Kidney (tissue), 13 donors: ENCODE measurements at regions not wholly inside any gene's neighbourhood (a gene's known extent, or its start where the extent isn't known, plus 50 kb on each side); places are given as distances from the start of the nearest gene placed in this dataset.

Source experiments
- DNase-seq, 5 donors: peaks; one replicate each; pipeline ENCODE4 v3.0.0-alpha.2; 2013 to 2020
- FAIRE-seq: peaks from 2 replicates; lab custom pipeline; 2012; peaks lifted over from hg19 to GRCh38; lab: Jason Lieb, UNC
- H3K27ac ChIP-seq, 2 donors: one replicate each; pipeline ENCODE4 v1.7.0; 2013; ENCODE audit warnings: low read depth in 2 of 2, low read length in 2 of 2, inconsistent platforms in 1 of 2
- H3K27me3 ChIP-seq: one replicate; pipeline ENCODE4 v1.7.1; 2013; ENCODE audit warnings: low read length, inconsistent platforms; ENCODE audit not compliant: control insufficient read depth, insufficient read depth
- H3K36me3 ChIP-seq, 3 donors: one replicate each; pipeline versions ENCODE4 v1.7.0 to v1.7.1; 2013; ENCODE audit warnings: low read length in 3 of 3, control low read depth in 1 of 3, inconsistent platforms in 1 of 3; ENCODE audit not compliant: insufficient read depth in 3 of 3, control insufficient read depth in 2 of 3
- H3K4me1 ChIP-seq, 3 donors: one replicate each; pipeline versions ENCODE4 v1.7.0 to v1.7.1; 2013; ENCODE audit warnings: low read length in 3 of 3, inconsistent platforms in 1 of 3, low read depth in 1 of 3; ENCODE audit not compliant: control insufficient read depth in 2 of 3, insufficient read depth in 2 of 3
- H3K4me3 ChIP-seq, 3 donors: one replicate each; pipeline versions ENCODE4 v1.7.0 to v1.8.1; 2013; ENCODE audit warnings: low read length in 3 of 3, control low read depth in 1 of 3, inconsistent platforms in 1 of 3
- H3K9ac ChIP-seq, 3 donors: one replicate each; pipeline versions ENCODE4 v1.7.0 to v1.7.1; 2013; ENCODE audit warnings: low read length in 3 of 3, control low read depth in 1 of 3, inconsistent platforms in 1 of 3
- H3K9me3 ChIP-seq, 3 donors: one replicate each; pipeline versions ENCODE4 v1.7.0 to v1.7.1; 2013; ENCODE audit warnings: low read length in 3 of 3, control low read depth in 1 of 3, inconsistent platforms in 1 of 3; ENCODE audit not compliant: control insufficient read depth in 2 of 3, insufficient read depth in 1 of 3
- intact Hi-C: fragments of 100-400 bp; cut with DNase I; formaldehyde crosslinking; loops from one replicate; pipeline ENCODE4 v1.11.1; 2022
- TF ChIP-seq, protein P1 (sequence below): IDR thresholded peaks from 3 replicates; pipeline ENCODE4 v1.5.1; 2012; ENCODE audit warnings: mild to moderate bottlenecking, moderate library complexity, borderline replicate concordance; ENCODE audit not compliant: insufficient read depth; ENCODE audit errors: extremely low read depth
- donor health status: control.
- donor health status: control.
- donor health status: control.
- donor health status: control.
- donor health status: control.
- donor health status: DM: yes; HTN: yes; CAD: no.
- donor health status: Normal renal cell carcinoma (clear cell type).

DNA sequence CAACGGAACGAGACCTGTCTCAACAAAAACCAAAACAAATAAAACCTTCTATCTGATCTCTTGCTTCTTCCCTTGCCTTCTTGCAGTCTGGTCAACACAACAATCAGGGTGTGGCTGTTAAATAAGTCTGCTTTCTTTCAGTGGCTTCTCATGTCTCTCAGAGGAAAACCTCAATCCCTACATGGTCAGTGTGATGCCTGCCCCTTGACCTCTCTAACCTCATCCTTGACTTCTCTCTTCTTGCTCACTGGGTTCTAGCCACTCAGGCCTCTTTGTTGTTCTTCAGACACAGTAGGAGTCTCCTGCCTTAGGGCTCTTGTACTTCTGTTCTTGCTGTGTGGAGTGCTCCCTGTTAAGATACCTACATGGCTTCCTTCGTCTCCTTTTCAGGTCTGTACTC is 220.4 kb downstream of the SDHAF3 start:
- intact Hi-C loops: no loop called here
- DNase-seq (no peak), FAIRE-seq (no peak)
- H3K4me3 ChIP-seq: no peak overlapping the region
- no peaks in the 10 kb centered on the region for H3K4me1 ChIP-seq
- TF ChIP-seq, protein P1, sequence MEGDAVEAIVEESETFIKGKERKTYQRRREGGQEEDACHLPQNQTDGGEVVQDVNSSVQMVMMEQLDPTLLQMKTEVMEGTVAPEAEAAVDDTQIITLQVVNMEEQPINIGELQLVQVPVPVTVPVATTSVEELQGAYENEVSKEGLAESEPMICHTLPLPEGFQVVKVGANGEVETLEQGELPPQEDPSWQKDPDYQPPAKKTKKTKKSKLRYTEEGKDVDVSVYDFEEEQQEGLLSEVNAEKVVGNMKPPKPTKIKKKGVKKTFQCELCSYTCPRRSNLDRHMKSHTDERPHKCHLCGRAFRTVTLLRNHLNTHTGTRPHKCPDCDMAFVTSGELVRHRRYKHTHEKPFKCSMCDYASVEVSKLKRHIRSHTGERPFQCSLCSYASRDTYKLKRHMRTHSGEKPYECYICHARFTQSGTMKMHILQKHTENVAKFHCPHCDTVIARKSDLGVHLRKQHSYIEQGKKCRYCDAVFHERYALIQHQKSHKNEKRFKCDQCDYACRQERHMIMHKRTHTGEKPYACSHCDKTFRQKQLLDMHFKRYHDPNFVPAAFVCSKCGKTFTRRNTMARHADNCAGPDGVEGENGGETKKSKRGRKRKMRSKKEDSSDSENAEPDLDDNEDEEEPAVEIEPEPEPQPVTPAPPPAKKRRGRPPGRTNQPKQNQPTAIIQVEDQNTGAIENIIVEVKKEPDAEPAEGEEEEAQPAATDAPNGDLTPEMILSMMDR: no peak
- no peak overlapping the region for H3K27ac ChIP-seq
- H3K27me3 ChIP-seq: no peaks in the 10 kb centered on the region
- H3K36me3 ChIP-seq: no peaks in the 10 kb centered on the region
- no peak overlapping the region for H3K9ac ChIP-seq
- H3K9me3 ChIP-seq: no peaks in the 10 kb centered on the region

- DNase-seq: no peak
Observed at GRCh38 chr7:97342512-97342911, 225.0 kb downstream of the SDHAF3 start.

DNA sequence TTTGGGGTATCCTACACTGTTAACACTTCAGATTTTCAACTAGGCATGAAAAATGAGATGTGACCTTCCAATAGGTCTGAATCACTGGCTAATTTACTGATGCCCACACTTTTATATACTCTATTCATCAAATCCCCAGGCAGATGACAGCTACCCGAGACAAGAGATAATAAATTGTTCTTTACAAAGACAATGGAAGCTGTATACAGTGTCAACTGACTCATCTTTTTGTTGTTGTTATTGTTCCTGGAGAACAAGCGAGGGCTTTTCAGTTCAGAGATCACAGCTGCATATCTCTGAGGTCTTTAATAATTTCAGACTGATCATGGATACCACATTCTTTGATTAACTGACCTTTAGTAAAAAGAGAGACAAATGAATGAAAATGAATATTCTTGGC is 228.9 kb downstream of the SDHAF3 start:
- Histone ChIP-seq H3K4me3 (no peak overlapping the region), H3K4me1 (no peaks in the 10 kb centered on the region), H3K27ac (no peak overlapping the region), H3K9me3 (peaks cover 0 to 7% (median 2%) of the 10 kb centered on the region in 3 donors), H3K9ac (no peak overlapping the region), H3K36me3 (no peaks in the 10 kb centered on the region), H3K27me3 (no peaks in the 10 kb centered on the region)
- TF ChIP-seq, protein P1: no peak
- DNase-seq (no peak), FAIRE-seq (no peak)
- intact Hi-C loops: no loop called here

More at GRCh38 chr7:97342512-97342911, 225.0 kb downstream of the SDHAF3 start:
- no peaks in the 10 kb centered on the region for H3K36me3 ChIP-seq
- intact Hi-C loops: no loop called here
- H3K9me3 ChIP-seq: no peaks in the 10 kb centered on the region
- H3K9ac ChIP-seq: no peak overlapping the region
- H3K4me3 ChIP-seq: no peak overlapping the region
- TF ChIP-seq, protein P1: no peak
- no peak overlapping the region for H3K27ac ChIP-seq
- no peaks in the 10 kb centered on the region for H3K4me1 ChIP-seq
- FAIRE-seq: no peak
- H3K27me3 ChIP-seq: no peaks in the 10 kb centered on the region

GRCh38 chr7:97351488-97351887 is 234.0 kb downstream of the SDHAF3 start:
- FAIRE-seq: no peak
- Histone ChIP-seq H3K36me3 (no peaks in the 10 kb centered on the region), H3K4me1 (no peaks in the 10 kb centered on the region), H3K9ac (no peak overlapping the region), H3K27ac (no peak overlapping the region), H3K9me3 (peaks cover 0 to 7% (median 2%) of the 10 kb centered on the region in 3 donors), H3K4me3 (no peak overlapping the region), H3K27me3 (no peaks in the 10 kb centered on the region)
- no peak for DNase-seq
- TF ChIP-seq, protein P1: no peak
- intact Hi-C loops: no loop called here
